ENCODE measurements at regions not wholly inside any gene's neighbourhood (a gene's known extent, or its start where the extent isn't known, plus 50 kb on each side); places are given as distances from the start of the nearest gene placed in this dataset.
"Not testable (repeated sequence)": the region's sequence is repeated elsewhere in the genome, so short reads cannot be mapped to it uniquely, and the experiment has no call there.

DNA sequence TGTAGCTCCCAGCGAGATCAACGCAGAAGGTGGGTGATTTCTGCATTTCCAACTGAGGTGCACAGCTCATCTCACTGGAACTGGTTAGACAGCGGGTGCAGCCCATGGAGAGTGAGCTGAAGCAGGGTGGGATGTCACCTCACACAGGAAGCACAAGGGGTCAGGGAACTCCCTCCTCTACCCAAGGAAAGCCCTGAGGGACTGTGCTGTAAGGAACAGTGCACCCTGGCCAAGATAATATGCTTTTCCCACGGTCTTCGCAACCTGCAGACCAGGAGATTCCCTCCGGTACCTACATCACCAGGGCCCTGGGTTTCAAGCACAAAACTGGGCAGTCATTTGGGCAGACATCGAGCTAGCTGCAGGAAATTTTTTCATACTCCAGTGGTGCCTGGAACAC is 216.4 kb upstream of the TET2 start:
- Histone ChIP-seq H3K9ac (ENCODE audit: control insufficient read depth, insufficient read depth, low read length) (no peak overlapping the region), H3K4me1 (ENCODE audit: control insufficient read depth, insufficient read depth, low read length) (peaks cover 14% of the 10 kb centered on the region), H3K27me3 (replicated peaks in 1 of 2; ENCODE audit: control insufficient read depth in 2 of 2, insufficient read depth in 2 of 2, low read length in 1 of 2) (no peaks in the 10 kb centered on the region), H4K20me1 (ENCODE audit: control insufficient read depth, insufficient read depth) (no peaks in the 10 kb centered on the region), H2AFZ (ENCODE audit: control insufficient read depth, low read depth, low read length) (peak overlapping the region; percentile 86), H3K4me3 (no peak overlapping the region; the same call in 1 of the 2 replicates), H3K9me3 (replicated peaks; ENCODE audit: control insufficient read depth, insufficient read depth, low read length) (peaks cover 5% of the 10 kb centered on the region), H3K79me2 (ENCODE audit: control insufficient read depth, insufficient read depth, low read length) (no peaks in the 10 kb centered on the region), H3K36me3 (ENCODE audit: control insufficient read depth in 2 of 2, insufficient read depth in 2 of 2, low read length in 1 of 2) (no peaks in the 10 kb centered on the region), H3K27ac (ENCODE audit: control insufficient read depth, insufficient read depth) (peak overlapping the region; percentile 62), H3K4me2 (ENCODE audit: control insufficient read depth, insufficient read depth) (0 out of 2 replicates have a peak overlapping the region, but pooled peaks have one; percentile 7)
- peak; percentile 51 for DNase-seq (ENCODE audit: low read depth, low spot score)
- in situ Hi-C loops (cut with MboI) (loop anchor here (10.0 kb wide), 1 partner anchor 545 kb away; the partner anchor contains the start of gene PPA2), intact Hi-C loops (cut with micrococcal nuclease; ENCODE audit: unreplicated experiment) (loop anchor here (2.0 to 10.0 kb wide), 5 partner anchors 37 to 305 kb away; no protein-coding TSS in a partner anchor)
- ChIA-PET SMC1A (ENCODE audit: uncharacterized antibody, unreplicated experiment) (interaction anchor here (0.6 to 4.0 kb wide), 6 partner anchors 10 to 211 kb away, joined by 3 to 14 read pairs (median 6); no protein-coding TSS in a partner anchor), POLR2A (interaction anchor here (0.6 to 1.1 kb wide), 2 partner anchors 125 to 543 kb away, joined by 3 read pairs; partner anchors contain the start of gene PPA2), CTCF (interaction anchor here (0.9 to 2.5 kb wide), 11 partner anchors 14 to 591 kb away, joined by 3 to 15 read pairs (median 5); partner anchors contain the start of gene PPA2), RAD21 (ENCODE audit: unreplicated experiment) (interaction anchor here (0.6 to 1.4 kb wide), 2 partner anchors 71 to 542 kb away, joined by 3 to 5 read pairs; no protein-coding TSS in a partner anchor)
- no TSS peak for BruUV-seq (replicated peaks)
- peak; percentile 54 for ATAC-seq
- TF ChIP-seq SIN3A (IDR thresholded peaks at IDR 0.05; ENCODE audit: low read depth, low read length) (no peak), MEF2B (IDR thresholded peaks at IDR 0.05; ENCODE audit: partially characterized antibody, poor library complexity, severe bottlenecking) (peak; percentile 26)
- WGBS (ENCODE audit: insufficient coverage, insufficient replicate concordance, low lambda C conversion rate, missing lambda C conversion rate): 79% methylated on average over 7 of the region's 7 CpGs
- FAIRE-seq: no peak

DNA sequence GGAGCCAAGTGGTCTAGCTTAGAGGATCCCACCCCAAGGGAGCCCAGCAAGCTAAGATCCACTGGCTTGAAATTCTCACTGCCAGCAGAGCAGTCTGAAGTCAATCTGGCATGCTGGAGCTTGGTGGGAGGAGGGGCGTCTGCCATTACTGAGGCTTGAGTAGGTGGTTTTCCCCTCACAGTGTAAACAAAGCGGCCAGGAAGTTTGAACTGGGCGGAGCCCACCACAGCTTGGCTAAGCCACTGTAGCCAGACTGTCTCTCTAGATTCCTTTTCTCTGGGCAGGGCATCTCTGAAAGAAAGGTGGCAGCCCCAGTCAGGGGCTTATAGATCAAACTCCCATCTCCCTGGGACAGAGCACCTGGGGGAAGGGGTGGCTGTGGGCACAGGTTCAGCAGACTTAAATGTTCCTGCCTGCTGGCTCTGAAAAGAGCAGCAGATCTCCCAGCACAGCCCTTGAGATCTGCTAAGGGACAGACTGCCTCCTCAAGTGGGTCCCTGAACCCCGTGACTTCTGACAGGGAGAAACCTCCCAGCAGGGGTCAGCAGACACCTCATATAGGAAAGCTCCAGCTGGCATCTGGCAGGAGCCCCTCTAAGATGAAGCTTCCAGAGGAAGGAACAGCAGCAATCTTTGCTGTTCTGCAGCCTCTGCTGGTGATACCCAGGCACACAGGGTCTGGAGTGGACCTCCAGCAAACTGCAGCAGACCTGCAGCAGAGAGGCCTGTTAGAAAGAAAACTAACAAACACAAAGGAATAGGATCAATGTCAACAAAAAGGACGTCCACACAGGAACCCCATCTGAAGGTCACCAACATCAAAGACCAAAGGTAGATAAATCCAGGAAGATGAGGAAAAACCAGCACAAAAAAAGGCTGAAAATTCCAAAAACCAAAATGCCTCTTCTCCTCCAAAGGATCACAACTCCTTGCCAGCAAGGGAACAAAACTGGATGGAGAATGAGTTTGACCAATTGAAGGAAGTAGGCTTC is 215.6 kb upstream of the TET2 start:
- not testable (repeated sequence) for H3K36me3 ChIP-seq (ENCODE audit: control insufficient read depth in 2 of 2, insufficient read depth in 2 of 2, low read length in 1 of 2); H3K27me3 ChIP-seq (replicated peaks in 1 of 2; ENCODE audit: control insufficient read depth in 2 of 2, insufficient read depth in 2 of 2, low read length in 1 of 2); FAIRE-seq; H3K9ac ChIP-seq (ENCODE audit: control insufficient read depth, insufficient read depth, low read length); BruUV-seq (replicated peaks); H3K9me3 ChIP-seq (replicated peaks; ENCODE audit: control insufficient read depth, insufficient read depth, low read length); H4K20me1 ChIP-seq (ENCODE audit: control insufficient read depth, insufficient read depth); H3K4me3 ChIP-seq; H3K79me2 ChIP-seq (ENCODE audit: control insufficient read depth, insufficient read depth, low read length)
- Histone ChIP-seq H3K4me2 (ENCODE audit: control insufficient read depth, insufficient read depth) (0 out of 2 replicates have a peak overlapping the region, but pooled peaks have one; percentile 30), H3K4me1 (ENCODE audit: control insufficient read depth, insufficient read depth, low read length) (peaks cover 14% of the 10 kb centered on the region), H3K27ac (ENCODE audit: control insufficient read depth, insufficient read depth) (peak overlapping the region; percentile 62), H2AFZ (ENCODE audit: control insufficient read depth, low read depth, low read length) (peak overlapping the region; percentile 86)
- in situ Hi-C loops (cut with MboI): loop anchor here (10.0 kb wide), 1 partner anchor 544 kb away; the partner anchor contains the start of gene PPA2
- intact Hi-C loops (cut with micrococcal nuclease; ENCODE audit: unreplicated experiment): loop anchor here (1.0 to 10.0 kb wide), 6 partner anchors 36 to 540 kb away; no protein-coding TSS in a partner anchor
- 19% methylated on average over 5 of the region's 5 CpGs for WGBS (ENCODE audit: insufficient coverage, insufficient replicate concordance, low lambda C conversion rate, missing lambda C conversion rate)
- DNase-seq (ENCODE audit: low read depth, low spot score): peak; percentile 42
- RAD21 ChIA-PET (ENCODE audit: unreplicated experiment): interaction anchor here (0.6 to 1.5 kb wide), 5 partner anchors 12 to 542 kb away, joined by 3 to 5 read pairs (median 5); no protein-coding TSS in a partner anchor
- SMC1A ChIA-PET (ENCODE audit: uncharacterized antibody, unreplicated experiment): interaction anchor here (1.0 to 4.0 kb wide), 7 partner anchors 11 to 308 kb away, joined by 3 to 14 read pairs (median 5); no protein-coding TSS in a partner anchor
- peak; percentile 85 for ATAC-seq
- TF ChIP-seq RUNX3 (IDR thresholded peaks at IDR 0.05; ENCODE audit: low read length) (peak; percentile 67), SMC3 (IDR thresholded peaks at IDR 0.05; ENCODE audit: borderline replicate concordance, low read length) (peak; percentile 25; the same call in 1 of the 2 replicates), TCF12 (IDR thresholded peaks at IDR 0.05; ENCODE audit: low read depth, low read length) (0 out of 2 replicates have a peak, but pooled peaks have one; percentile 39), YY1 (IDR thresholded peaks at IDR 0.05; ENCODE audit: low read depth, low read length) (peak; percentile 86), RAD21 (IDR thresholded peaks at IDR 0.05; ENCODE audit: insufficient read depth, low read depth, low read length) (peak; percentile 73)
- TF ChIP-seq, protein P1, sequence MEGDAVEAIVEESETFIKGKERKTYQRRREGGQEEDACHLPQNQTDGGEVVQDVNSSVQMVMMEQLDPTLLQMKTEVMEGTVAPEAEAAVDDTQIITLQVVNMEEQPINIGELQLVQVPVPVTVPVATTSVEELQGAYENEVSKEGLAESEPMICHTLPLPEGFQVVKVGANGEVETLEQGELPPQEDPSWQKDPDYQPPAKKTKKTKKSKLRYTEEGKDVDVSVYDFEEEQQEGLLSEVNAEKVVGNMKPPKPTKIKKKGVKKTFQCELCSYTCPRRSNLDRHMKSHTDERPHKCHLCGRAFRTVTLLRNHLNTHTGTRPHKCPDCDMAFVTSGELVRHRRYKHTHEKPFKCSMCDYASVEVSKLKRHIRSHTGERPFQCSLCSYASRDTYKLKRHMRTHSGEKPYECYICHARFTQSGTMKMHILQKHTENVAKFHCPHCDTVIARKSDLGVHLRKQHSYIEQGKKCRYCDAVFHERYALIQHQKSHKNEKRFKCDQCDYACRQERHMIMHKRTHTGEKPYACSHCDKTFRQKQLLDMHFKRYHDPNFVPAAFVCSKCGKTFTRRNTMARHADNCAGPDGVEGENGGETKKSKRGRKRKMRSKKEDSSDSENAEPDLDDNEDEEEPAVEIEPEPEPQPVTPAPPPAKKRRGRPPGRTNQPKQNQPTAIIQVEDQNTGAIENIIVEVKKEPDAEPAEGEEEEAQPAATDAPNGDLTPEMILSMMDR (IDR thresholded peaks at IDR 0.05 in 2 of 3, conservative IDR thresholded peaks at IDR 0.05 in 1 of 3; ENCODE audit: control insufficient read depth in 2 of 3, extremely low read depth in 1 of 3, insufficient read depth in 1 of 3, low read depth in 3 of 3, low read length in 3 of 3): peak; percentile 13 to 37 (median 21); a peak in 4 of 6 replicates
- CTCF ChIA-PET: interaction anchor here (0.6 to 2.5 kb wide), 19 partner anchors 10 to 737 kb away, joined by 3 to 15 read pairs (median 4); partner anchors contain the start of gene PPA2
- POLR2A ChIA-PET: interaction anchor here (0.6 to 1.1 kb wide), 2 partner anchors 124 to 542 kb away, joined by 3 read pairs; partner anchors contain the start of gene PPA2

Measured in GM12878 (cell line).